GM18870 (cell line): ENCODE measurements at regions not wholly inside any gene's neighbourhood (a gene's known extent, or its start where the extent isn't known, plus 50 kb on each side); places are given as distances from the start of the nearest gene placed in this dataset.

Experiments used
- ATAC-seq: cut with Tn5 transposase; IDR thresholded peaks from one replicate; pipeline ENCODE4 v1.9.1; 2021; ENCODE audit warnings: moderate library complexity; ENCODE audit not compliant: unreplicated experiment

- ATAC-seq, result peak; percentile 71
These were observed 58.8 kb upstream of the ZNF804B start for GRCh38 chr7:88700725-88701124.

GRCh38 chr7:88694207-88694606 is 65.3 kb upstream of the ZNF804B start:
- ATAC-seq, result no peak

GRCh38 chr7:88693131-88693530 is 66.4 kb upstream of the ZNF804B start:
- ATAC-seq, result no peak

GRCh38 chr7:88692493-88692892 is 67.0 kb upstream of the ZNF804B start:
- no peak for ATAC-seq

- ATAC-seq, result no peak
These were observed 69.7 kb upstream of the ZNF804B start for GRCh38 chr7:88689821-88690220.

GRCh38 chr7:88688222-88688621 is 71.3 kb upstream of the ZNF804B start:
- no peak for ATAC-seq

GRCh38 chr7:88686468-88687229 is 72.9 kb upstream of the ZNF804B start:
- ATAC-seq, result no peak

- ATAC-seq, result no peak
These were observed 77.8 kb upstream of the ZNF804B start for GRCh38 chr7:88681682-88682081.

- ATAC-seq, result no peak
These were observed 89.0 kb upstream of the ZNF804B start for GRCh38 chr7:88670536-88670935.

GRCh38 chr7:88669913-88670312 is 89.6 kb upstream of the ZNF804B start:
- ATAC-seq, result no peak

- ATAC-seq, result no peak
These were observed 90.9 kb upstream of the ZNF804B start for GRCh38 chr7:88668591-88668990.

GRCh38 chr7:88666626-88667025 is 92.9 kb upstream of the ZNF804B start:
- ATAC-seq, result no peak

GRCh38 chr7:88665892-88666514 is 93.5 kb upstream of the ZNF804B start:
- no peak for ATAC-seq

GRCh38 chr7:88664630-88665233 is 94.8 kb upstream of the ZNF804B start:
- no peak for ATAC-seq

- no peak for ATAC-seq
These were observed 97.6 kb upstream of the ZNF804B start for GRCh38 chr7:88661921-88662320.

GRCh38 chr7:88647825-88648224 is 111.7 kb upstream of the ZNF804B start:
- no peak for ATAC-seq

GRCh38 chr7:88638583-88638982 is 120.9 kb upstream of the ZNF804B start:
- ATAC-seq, result no peak

GRCh38 chr7:88637795-88638194 is 121.7 kb upstream of the ZNF804B start:
- ATAC-seq, result no peak

GRCh38 chr7:88635149-88635548 is 124.4 kb upstream of the ZNF804B start:
- no peak for ATAC-seq

- no peak for ATAC-seq
These were observed 129.9 kb upstream of the ZNF804B start for GRCh38 chr7:88629559-88629958.

- peak; percentile 100 for ATAC-seq
These were observed 131.0 kb upstream of the ZNF804B start for GRCh38 chr7:88628363-88629085.

- ATAC-seq, result no peak
These were observed 142.3 kb upstream of the ZNF804B start for GRCh38 chr7:88617185-88617584.
